Neural progenitor cell (in vitro differentiated cells): ENCODE measurements at regions not wholly inside any gene's neighbourhood (a gene's known extent, or its start where the extent isn't known, plus 50 kb on each side); places are given as distances from the start of the nearest gene placed in this dataset.

ENCODE experiments used
- DNase-seq: peaks from one replicate; pipeline ENCODE4 v3.0.0-alpha.2; 2016; ENCODE audit warnings: low spot score
- H2AFZ ChIP-seq: fragments of 200-600 bp; sonication (generic); replicated peaks from 2 replicates; pipeline ENCODE4 v1.6.1; 2016; ENCODE audit warnings: antibody characterized with exemption
- H3F3A ChIP-seq: fragments of 200-600 bp; sonication (generic); 2 replicates; pipeline ENCODE4 v1.6.1; 2016; ENCODE audit warnings: antibody characterized with exemption, low read depth
- H3K27ac ChIP-seq: fragments of 200-600 bp; sonication (generic); 2 replicates; pipeline ENCODE4 v1.5.1; 2016; ENCODE audit warnings: mild to moderate bottlenecking
- H3K27me3 ChIP-seq: fragments of 200-600 bp; sonication (generic); 2 replicates; pipeline ENCODE4 v1.6.1; 2016; ENCODE audit warnings: mild to moderate bottlenecking, moderate library complexity
- H3K36me3 ChIP-seq: fragments of 200-600 bp; sonication (generic); 2 replicates; pipeline ENCODE4 v1.5.1; 2016
- H3K4me1 ChIP-seq: fragments of 200-600 bp; sonication (generic); 2 replicates; pipeline ENCODE4 v1.6.1; 2016; ENCODE audit warnings: mixed run types
- H3K4me2 ChIP-seq: fragments of 200-600 bp; sonication (generic); 2 replicates; pipeline ENCODE4 v1.6.1; 2016
- H3K4me3 ChIP-seq: fragments of 200-600 bp; sonication (generic); 2 replicates; pipeline ENCODE4 v1.5.1; 2016
- H3K79me2 ChIP-seq: fragments of 200-600 bp; sonication (generic); 2 replicates; pipeline ENCODE4 v1.6.1; 2016; ENCODE audit warnings: low read depth
- H3K9ac ChIP-seq: fragments of 200-600 bp; sonication (generic); 2 replicates; pipeline ENCODE4 v1.6.1; 2016
- H3K9me3 ChIP-seq: fragments of 200-600 bp; sonication (generic); 2 replicates; pipeline ENCODE4 v1.5.1; 2016; ENCODE audit warnings: low read depth
- H4K20me1 ChIP-seq: fragments of 200-600 bp; sonication (generic); 2 replicates; pipeline ENCODE4 v1.6.1; 2016; ENCODE audit warnings: low read depth
- H3K27ac Mint-ChIP-seq: 3 replicates; pipeline ENCODE4 v1.8.0; 2021; ENCODE audit warnings: mixed read lengths
- H3K27me3 Mint-ChIP-seq: 2 replicates; pipeline ENCODE4 v1.8.0; 2022; ENCODE audit warnings: low read depth, mild to moderate bottlenecking, inconsistent platforms, moderate library complexity, mixed read lengths; ENCODE audit not compliant: insufficient read depth
- H3K36me3 Mint-ChIP-seq: 3 replicates; pipeline ENCODE4 v1.8.0; 2021; ENCODE audit warnings: mixed read lengths
- H3K4me1 Mint-ChIP-seq: 3 replicates; pipeline ENCODE4 v1.8.0; 2021; ENCODE audit warnings: mixed read lengths
- H3K4me3 Mint-ChIP-seq: 3 replicates; pipeline ENCODE4 v1.8.0; 2021; ENCODE audit warnings: mild to moderate bottlenecking, moderate library complexity, mixed read lengths
- H3K9me3 Mint-ChIP-seq: 3 replicates; pipeline ENCODE4 v1.8.0; 2020; ENCODE audit warnings: mixed read lengths
- EZH2 ChIP-seq: fragments of 200-600 bp; sonication (generic); IDR thresholded peaks from 2 replicates; pipeline ENCODE4 v1.6.1; 2017; ENCODE audit warnings: antibody characterized with exemption, mild to moderate bottlenecking, moderate library complexity
- EZH2phosphoT487 ChIP-seq: fragments of 200-600 bp; sonication (generic); IDR thresholded peaks from 2 replicates; pipeline ENCODE4 v1.6.1; 2017; ENCODE audit warnings: antibody characterized with exemption
- TF ChIP-seq, protein P1 (sequence below): fragments of 200-600 bp; sonication (generic); IDR thresholded peaks from 2 replicates; pipeline ENCODE4 v1.5.1; 2017; ENCODE audit warnings: antibody characterized with exemption, mild to moderate bottlenecking

DNA sequence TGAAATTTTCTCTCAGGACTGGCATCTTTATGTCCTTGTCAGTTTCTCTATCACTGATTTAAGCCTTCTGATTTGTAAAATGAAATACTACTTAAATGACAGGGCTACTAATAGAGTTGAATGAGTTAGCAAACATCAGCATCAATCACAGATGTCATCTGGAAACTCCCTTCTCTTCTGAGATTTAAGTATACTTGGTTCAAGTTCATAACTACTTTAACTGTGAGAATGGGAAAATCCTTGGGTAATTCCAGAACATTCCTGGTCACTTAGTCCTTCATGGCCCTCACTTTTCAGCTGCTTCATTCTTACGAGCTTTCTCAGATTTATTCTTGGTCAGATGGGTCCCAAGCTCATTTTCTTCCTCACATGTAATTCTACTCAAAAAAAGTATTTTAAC is 1655.3 kb upstream of the FLRT2 start:
- Mint-ChIP-seq H3K4me3 (no peak overlapping the region), H3K36me3 (no peaks in the 10 kb centered on the region), H3K27me3 (no peaks in the 10 kb centered on the region), H3K9me3 (no peaks in the 10 kb centered on the region), H3K4me1 (no peaks in the 10 kb centered on the region), H3K27ac (no peak overlapping the region)
- no peaks in the 10 kb centered on the region for H3K27me3 ChIP-seq
- no peak overlapping the region for H3K4me2 ChIP-seq
- H3K36me3 ChIP-seq: no peaks in the 10 kb centered on the region
- H3K79me2 ChIP-seq: no peaks in the 10 kb centered on the region
- H3K4me1 ChIP-seq: no peaks in the 10 kb centered on the region
- no peak overlapping the region for H3K9ac ChIP-seq
- H4K20me1 ChIP-seq: no peaks in the 10 kb centered on the region
- H3F3A ChIP-seq: no peaks in the 10 kb centered on the region
- no peaks in the 10 kb centered on the region for H3K9me3 ChIP-seq
- H2AFZ ChIP-seq: no peak overlapping the region
- no peak overlapping the region for H3K27ac ChIP-seq
- no peak for TF ChIP-seq EZH2
- TF ChIP-seq EZH2phosphoT487: no peak
- TF ChIP-seq, protein P1, sequence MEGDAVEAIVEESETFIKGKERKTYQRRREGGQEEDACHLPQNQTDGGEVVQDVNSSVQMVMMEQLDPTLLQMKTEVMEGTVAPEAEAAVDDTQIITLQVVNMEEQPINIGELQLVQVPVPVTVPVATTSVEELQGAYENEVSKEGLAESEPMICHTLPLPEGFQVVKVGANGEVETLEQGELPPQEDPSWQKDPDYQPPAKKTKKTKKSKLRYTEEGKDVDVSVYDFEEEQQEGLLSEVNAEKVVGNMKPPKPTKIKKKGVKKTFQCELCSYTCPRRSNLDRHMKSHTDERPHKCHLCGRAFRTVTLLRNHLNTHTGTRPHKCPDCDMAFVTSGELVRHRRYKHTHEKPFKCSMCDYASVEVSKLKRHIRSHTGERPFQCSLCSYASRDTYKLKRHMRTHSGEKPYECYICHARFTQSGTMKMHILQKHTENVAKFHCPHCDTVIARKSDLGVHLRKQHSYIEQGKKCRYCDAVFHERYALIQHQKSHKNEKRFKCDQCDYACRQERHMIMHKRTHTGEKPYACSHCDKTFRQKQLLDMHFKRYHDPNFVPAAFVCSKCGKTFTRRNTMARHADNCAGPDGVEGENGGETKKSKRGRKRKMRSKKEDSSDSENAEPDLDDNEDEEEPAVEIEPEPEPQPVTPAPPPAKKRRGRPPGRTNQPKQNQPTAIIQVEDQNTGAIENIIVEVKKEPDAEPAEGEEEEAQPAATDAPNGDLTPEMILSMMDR: no peak
- DNase-seq: no peak
- H3K4me3 ChIP-seq: no peak overlapping the region

DNA sequence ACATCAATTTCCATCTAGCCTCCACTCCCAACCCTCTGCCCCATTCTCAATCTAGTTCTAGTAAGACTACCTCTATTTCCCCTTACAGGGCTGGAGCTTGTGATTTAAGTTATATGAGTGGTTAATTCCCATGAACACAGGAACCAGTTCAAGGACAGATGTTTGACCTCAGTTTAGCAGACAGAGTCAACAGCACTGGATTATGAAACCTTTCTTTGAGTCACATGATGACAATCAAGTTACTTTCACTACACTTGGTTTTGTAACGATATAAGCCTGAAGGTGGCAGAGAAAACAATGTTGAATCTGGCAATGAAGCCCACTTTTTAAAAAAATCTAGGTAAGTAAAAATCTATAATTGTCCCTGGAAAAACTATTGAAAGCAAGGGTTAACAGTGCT is 1646.2 kb upstream of the FLRT2 start:
- Histone ChIP-seq H3K9ac (no peak overlapping the region), H3F3A (no peaks in the 10 kb centered on the region), H3K9me3 (no peaks in the 10 kb centered on the region), H3K4me1 (no peaks in the 10 kb centered on the region), H3K4me3 (no peak overlapping the region), H3K27me3 (no peaks in the 10 kb centered on the region), H4K20me1 (no peaks in the 10 kb centered on the region), H3K27ac (no peak overlapping the region), H3K79me2 (no peaks in the 10 kb centered on the region), H2AFZ (no peak overlapping the region), H3K36me3 (no peaks in the 10 kb centered on the region), H3K4me2 (no peak overlapping the region)
- TF ChIP-seq, protein P1: no peak
- TF ChIP-seq EZH2phosphoT487 (no peak), EZH2 (no peak)
- no peaks in the 10 kb centered on the region for H3K4me1 Mint-ChIP-seq
- no peaks in the 10 kb centered on the region for H3K9me3 Mint-ChIP-seq
- no peaks in the 10 kb centered on the region for H3K27me3 Mint-ChIP-seq
- no peak overlapping the region for H3K27ac Mint-ChIP-seq
- no peak for DNase-seq
- H3K36me3 Mint-ChIP-seq: no peaks in the 10 kb centered on the region
- no peak overlapping the region for H3K4me3 Mint-ChIP-seq

DNA sequence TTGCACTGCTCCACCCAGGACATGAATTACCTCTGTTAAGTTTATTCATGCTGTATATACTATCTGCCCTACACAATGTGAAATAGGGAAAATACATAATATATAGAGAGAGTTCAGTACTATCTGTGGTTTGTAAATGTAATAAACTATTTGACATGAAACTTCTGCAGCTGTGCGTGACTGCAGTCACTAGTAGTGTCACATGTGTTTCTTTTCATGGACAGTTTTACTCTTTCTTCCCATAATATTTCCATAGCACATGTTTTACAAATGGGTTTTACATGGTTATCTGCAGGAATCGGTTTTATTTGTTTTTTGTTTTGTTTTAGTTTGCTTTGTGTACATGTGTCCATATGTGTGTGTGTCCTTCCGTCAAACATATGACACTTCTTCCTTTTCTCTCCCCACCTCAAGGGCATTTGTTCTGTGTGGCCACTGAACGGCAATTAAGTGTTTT is 1644.1 kb upstream of the FLRT2 start:
- Histone ChIP-seq H3K79me2 (no peaks in the 10 kb centered on the region), H2AFZ (no peak overlapping the region), H3K27me3 (no peaks in the 10 kb centered on the region), H3K36me3 (no peaks in the 10 kb centered on the region), H3K4me3 (no peak overlapping the region), H3K4me1 (no peaks in the 10 kb centered on the region), H3K27ac (no peak overlapping the region), H3K9me3 (no peaks in the 10 kb centered on the region), H4K20me1 (no peaks in the 10 kb centered on the region), H3K9ac (no peak overlapping the region), H3F3A (no peaks in the 10 kb centered on the region), H3K4me2 (no peak overlapping the region)
- Mint-ChIP-seq H3K36me3 (no peaks in the 10 kb centered on the region), H3K9me3 (no peaks in the 10 kb centered on the region), H3K4me3 (no peak overlapping the region), H3K4me1 (no peaks in the 10 kb centered on the region), H3K27me3 (no peaks in the 10 kb centered on the region), H3K27ac (no peak overlapping the region)
- DNase-seq: no peak
- TF ChIP-seq EZH2 (no peak), EZH2phosphoT487 (no peak)
- TF ChIP-seq, protein P1: no peak
